VCaP (cell line): ENCODE measurements at regions not wholly inside any gene's neighbourhood (a gene's known extent, or its start where the extent isn't known, plus 50 kb on each side); places are given as distances from the start of the nearest gene placed in this dataset.

Experiments
- H3K27ac ChIP-seq: fragments of 450-650 bp; 2 replicates; pipeline ENCODE4 v1.5.1; 2017
- TF ChIP-seq, protein P1 (sequence below): fragments of 450-650 bp; conservative IDR thresholded peaks from 2 replicates; pipeline ENCODE4 v1.5.1; 2017; ENCODE audit warnings: mild to moderate bottlenecking, moderate library complexity

DNA sequence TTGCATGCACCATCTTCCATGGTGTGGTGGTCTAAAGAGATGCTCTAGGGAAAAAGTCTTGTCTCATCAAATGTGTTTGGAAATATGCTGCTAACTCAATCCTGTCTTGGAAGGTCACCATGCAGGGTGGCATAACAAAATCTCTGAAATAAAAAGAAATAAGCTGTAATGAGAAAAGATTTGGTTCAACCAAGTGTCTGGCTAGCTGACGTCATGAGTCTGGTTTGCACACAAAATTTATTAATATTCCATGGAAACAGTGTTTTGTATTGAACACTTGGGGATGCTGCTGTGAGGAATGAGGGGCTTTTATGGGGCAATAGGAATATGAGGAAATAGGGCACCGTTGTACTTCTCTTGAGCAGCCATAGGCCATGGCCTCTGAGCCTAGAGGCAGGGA, 575.7 kb upstream of the CDH5 start:
- TF ChIP-seq, protein P1, sequence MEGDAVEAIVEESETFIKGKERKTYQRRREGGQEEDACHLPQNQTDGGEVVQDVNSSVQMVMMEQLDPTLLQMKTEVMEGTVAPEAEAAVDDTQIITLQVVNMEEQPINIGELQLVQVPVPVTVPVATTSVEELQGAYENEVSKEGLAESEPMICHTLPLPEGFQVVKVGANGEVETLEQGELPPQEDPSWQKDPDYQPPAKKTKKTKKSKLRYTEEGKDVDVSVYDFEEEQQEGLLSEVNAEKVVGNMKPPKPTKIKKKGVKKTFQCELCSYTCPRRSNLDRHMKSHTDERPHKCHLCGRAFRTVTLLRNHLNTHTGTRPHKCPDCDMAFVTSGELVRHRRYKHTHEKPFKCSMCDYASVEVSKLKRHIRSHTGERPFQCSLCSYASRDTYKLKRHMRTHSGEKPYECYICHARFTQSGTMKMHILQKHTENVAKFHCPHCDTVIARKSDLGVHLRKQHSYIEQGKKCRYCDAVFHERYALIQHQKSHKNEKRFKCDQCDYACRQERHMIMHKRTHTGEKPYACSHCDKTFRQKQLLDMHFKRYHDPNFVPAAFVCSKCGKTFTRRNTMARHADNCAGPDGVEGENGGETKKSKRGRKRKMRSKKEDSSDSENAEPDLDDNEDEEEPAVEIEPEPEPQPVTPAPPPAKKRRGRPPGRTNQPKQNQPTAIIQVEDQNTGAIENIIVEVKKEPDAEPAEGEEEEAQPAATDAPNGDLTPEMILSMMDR: no peak
- H3K27ac ChIP-seq: no peak overlapping the region

DNA sequence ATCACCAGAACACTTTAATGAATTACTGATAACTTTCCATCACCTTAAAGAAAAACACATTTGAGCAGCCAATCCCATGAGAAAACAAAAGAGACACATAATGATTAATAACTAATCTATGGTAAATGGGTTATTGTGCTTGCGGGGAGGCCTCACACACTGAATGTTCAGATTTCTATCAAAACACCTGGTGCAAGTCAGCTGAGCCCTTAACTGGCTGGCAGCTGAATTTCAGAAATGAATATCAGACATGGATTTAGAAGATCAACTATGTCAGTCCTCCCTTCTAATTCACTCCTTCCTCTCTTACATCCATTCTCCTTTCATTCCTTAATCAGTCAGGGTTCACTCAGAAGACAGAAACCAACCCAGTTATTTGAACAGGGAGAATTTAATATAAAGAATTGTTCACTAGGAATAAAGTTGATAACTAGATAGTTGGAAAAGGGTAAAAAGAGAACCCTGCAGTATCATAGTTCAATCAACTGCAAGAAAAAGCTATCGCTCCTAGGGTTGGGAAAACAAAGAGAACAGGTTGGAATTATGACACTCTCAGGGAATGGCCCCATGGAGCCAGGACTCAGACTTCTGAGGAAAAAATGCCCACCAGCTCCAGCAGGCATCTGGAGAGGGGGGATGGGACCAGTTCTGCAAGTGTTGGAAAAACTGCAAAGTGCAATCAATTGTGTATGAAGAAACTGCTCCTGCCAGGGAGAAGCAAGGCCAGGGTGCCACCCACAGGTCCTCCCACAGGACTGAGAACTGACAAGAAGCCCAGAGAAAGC, 577.1 kb upstream of the CDH5 start:
- TF ChIP-seq, protein P1: no peak
- H3K27ac ChIP-seq: no peak overlapping the region

DNA sequence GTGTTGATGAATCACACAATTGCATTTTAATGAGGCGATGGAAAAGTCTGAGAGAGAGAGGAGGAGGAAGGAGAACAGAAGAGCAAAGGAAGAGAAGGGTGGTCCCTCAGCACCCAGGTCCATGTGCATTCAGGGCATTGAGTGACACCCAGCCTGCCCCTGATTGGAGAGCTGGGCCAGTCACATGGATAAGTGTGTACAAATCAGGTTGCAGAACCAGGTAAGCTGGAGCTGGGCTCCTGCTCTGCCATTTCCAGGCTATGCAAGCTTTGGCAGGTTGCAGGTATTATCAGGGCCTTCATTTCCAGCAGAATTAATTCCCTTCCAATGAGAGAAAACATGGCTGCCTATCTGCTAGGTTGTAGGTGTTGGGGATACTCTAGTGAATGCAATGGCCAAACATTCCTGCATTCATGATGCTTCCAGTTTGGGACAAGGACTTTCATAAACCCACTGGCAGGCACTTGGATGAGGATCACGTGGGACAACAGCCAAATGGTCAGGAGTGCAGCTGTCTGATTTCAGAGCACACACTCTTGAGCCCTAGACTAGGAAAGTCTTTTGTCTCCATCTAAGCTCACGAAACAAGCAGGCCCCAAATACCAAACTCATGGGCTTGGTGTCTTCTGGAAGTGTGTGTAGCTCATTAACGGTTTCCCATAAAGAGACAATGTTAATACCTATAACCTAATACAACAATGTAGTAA, 577.9 kb upstream of the CDH5 start:
- H3K27ac ChIP-seq: no peak overlapping the region
- TF ChIP-seq, protein P1: no peak

DNA sequence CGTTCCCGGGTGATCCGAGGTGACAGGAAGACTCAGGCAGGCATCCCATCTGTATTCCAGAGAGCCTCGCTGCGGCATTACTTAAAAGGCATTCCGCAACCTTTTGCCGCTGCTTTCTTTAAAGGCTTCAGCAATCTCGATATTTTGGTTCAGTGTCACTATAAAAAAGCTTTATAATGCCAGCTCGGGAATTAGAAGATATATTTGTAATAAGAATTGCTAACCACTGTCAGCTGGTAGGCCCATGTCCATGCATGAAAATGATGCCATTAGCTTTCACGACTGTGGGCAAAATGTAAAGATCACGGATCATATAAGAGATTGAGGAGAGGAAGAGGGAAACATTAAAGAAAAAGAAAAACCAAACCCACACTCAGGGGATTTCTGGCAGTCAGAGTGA, 578.6 kb upstream of the CDH5 start:
- no peak overlapping the region for H3K27ac ChIP-seq
- TF ChIP-seq, protein P1: no peak

DNA sequence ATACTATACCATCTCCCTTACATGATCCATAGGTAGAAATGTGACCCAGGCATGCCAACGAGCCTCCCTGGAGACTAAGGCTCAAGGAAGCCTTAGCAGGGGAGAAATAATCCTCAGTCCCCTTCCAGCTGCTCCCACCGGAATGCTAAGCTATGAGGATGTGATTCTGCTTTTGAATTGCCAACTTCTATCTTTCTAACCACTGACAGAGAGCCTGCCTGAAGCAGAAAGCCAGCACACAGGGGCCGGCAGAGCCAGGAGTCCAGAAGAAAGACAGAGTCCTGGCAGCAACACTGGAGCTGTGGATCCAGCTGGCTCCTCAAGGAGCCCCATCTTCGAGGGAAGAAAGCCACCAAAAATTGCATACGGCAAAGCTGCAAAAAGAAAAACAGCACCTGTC, 579.6 kb upstream of the CDH5 start:
- TF ChIP-seq, protein P1: no peak

DNA sequence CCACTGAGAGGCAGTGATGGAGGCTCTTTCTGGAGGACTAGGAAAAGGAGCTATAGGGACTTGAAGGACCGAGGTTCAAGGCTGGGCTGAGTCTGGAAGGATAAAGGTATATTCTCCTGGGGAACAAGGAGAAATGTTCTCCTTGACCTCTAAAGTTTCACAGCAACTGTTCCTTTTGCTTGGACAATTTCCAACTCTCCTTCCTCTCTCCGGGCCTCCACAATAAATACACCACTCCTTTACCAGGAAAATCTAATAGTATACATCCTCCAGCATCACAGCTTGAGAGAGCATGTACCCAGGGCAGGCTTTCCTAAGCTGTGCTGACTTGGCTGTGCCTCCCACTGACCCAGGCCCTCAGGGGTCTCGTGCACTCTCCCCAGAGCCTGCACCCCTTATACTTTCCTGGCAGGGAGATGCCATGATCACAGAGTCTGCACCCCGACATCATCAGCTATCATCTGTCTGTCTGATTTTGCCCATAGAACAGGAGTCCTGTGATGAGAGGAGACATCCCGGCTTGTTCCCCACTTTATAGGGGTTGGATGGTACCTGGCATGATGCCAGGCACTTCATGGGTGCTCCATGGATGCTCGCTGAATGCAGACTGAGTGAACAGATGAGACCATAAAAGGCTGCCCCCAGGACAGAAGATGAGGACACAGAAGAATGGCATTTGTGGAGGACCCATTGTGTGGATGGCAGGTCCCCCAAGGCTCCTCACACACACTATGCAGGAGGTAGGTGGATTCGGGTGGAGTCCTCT, 582.6 kb upstream of the CDH5 start:
- no peak overlapping the region for H3K27ac ChIP-seq
- TF ChIP-seq, protein P1: no peak

More for the DNA sequence above, 579.6 kb upstream of the CDH5 start:
- H3K27ac ChIP-seq: no peak overlapping the region
